ENCODE measurements at regions not wholly inside any gene's neighbourhood (a gene's known extent, or its start where the extent isn't known, plus 50 kb on each side); places are given as distances from the start of the nearest gene placed in this dataset.

DNA sequence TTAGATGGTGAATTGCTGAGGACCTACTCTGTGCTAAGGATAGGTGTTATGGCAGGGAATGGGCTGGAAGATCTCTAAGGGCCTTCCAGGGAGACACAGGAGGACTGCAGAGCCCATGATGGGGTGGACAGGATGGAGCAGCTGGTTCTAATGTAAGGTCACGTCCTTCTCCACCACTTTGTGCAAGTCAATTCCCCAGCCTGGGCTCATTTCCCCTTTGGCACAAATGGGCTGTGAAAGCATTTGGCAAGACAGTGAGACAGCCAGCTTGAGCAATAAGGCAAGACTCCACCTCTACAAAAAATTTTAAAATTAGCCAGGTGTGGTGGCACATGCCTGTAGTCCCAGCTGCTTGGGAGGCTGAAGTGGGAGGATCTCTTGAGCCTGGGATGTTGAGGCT lies 81.4 kb upstream of the THY1 start:
- Mint-ChIP-seq H3K27me3 (ENCODE audit: insufficient read depth, low read depth) (peaks cover 14% of the 10 kb centered on the region), H3K36me3 (peaks cover 1% of the 10 kb centered on the region), H3K27ac (no peak overlapping the region), H3K4me1 (peaks cover 26% of the 10 kb centered on the region), H3K9me3 (peaks cover 9% of the 10 kb centered on the region), H3K4me3 (no peak overlapping the region)
- Histone ChIP-seq H3F3A (ENCODE audit: low read depth) (peaks cover 11% of the 10 kb centered on the region), H3K4me1 (peaks cover 18% of the 10 kb centered on the region), H3K9ac (no peak overlapping the region), H3K4me2 (no peak overlapping the region), H3K27me3 (no peaks in the 10 kb centered on the region), H3K36me3 (no peaks in the 10 kb centered on the region), H3K79me2 (ENCODE audit: low read depth) (no peaks in the 10 kb centered on the region), H4K20me1 (ENCODE audit: low read depth) (peaks cover 18% of the 10 kb centered on the region), H3K4me3 (no peak overlapping the region), H3K9me3 (ENCODE audit: low read depth) (no peaks in the 10 kb centered on the region), H3K27ac (no peak overlapping the region), H2AFZ (replicated peaks) (no peak overlapping the region)
- DNase-seq (ENCODE audit: low spot score): no peak
- no peak for TF ChIP-seq CTCF (IDR thresholded peaks at IDR 0.05)
- TF ChIP-seq EZH2 (IDR thresholded peaks at IDR 0.05): no peak
- no peak for TF ChIP-seq EZH2phosphoT487 (IDR thresholded peaks at IDR 0.05)

- Histone ChIP-seq H3K27ac (no peak overlapping the region), H4K20me1 (ENCODE audit: low read depth) (peaks cover 18% of the 10 kb centered on the region), H3K4me3 (no peak overlapping the region), H3K9me3 (ENCODE audit: low read depth) (no peaks in the 10 kb centered on the region), H3K4me1 (peaks cover 18% of the 10 kb centered on the region), H3K79me2 (ENCODE audit: low read depth) (no peaks in the 10 kb centered on the region), H3K27me3 (no peaks in the 10 kb centered on the region), H3K36me3 (no peaks in the 10 kb centered on the region), H3K9ac (no peak overlapping the region), H3F3A (ENCODE audit: low read depth) (peaks cover 11% of the 10 kb centered on the region), H3K4me2 (peak overlapping the region; percentile 57), H2AFZ (replicated peaks) (no peak overlapping the region)
- Mint-ChIP-seq H3K27ac (peak overlapping the region; percentile 76), H3K27me3 (ENCODE audit: insufficient read depth, low read depth) (peaks cover 27% of the 10 kb centered on the region), H3K36me3 (peaks cover 1% of the 10 kb centered on the region), H3K4me1 (peaks cover 36% of the 10 kb centered on the region), H3K4me3 (peak overlapping the region; percentile 72), H3K9me3 (peaks cover 8% of the 10 kb centered on the region)
- DNase-seq (ENCODE audit: low spot score): peak; percentile 77
- TF ChIP-seq EZH2 (IDR thresholded peaks at IDR 0.05) (no peak), CTCF (IDR thresholded peaks at IDR 0.05) (no peak), EZH2phosphoT487 (IDR thresholded peaks at IDR 0.05) (no peak)
Measured at GRCh38 chr11:119501777-119502405, 78.9 kb upstream of the THY1 start.

GRCh38 chr11:119497717-119498116 lies 74.7 kb upstream of the THY1 start:
- Histone ChIP-seq H4K20me1 (ENCODE audit: low read depth) (peaks cover 32% of the 10 kb centered on the region), H3K27me3 (no peaks in the 10 kb centered on the region), H3K79me2 (ENCODE audit: low read depth) (no peaks in the 10 kb centered on the region), H3F3A (ENCODE audit: low read depth) (peaks cover 11% of the 10 kb centered on the region), H3K4me3 (no peak overlapping the region), H3K9ac (no peak overlapping the region), H3K36me3 (no peaks in the 10 kb centered on the region), H3K4me1 (peaks cover 15% of the 10 kb centered on the region), H2AFZ (replicated peaks) (no peak overlapping the region), H3K4me2 (no peak overlapping the region), H3K9me3 (ENCODE audit: low read depth) (no peaks in the 10 kb centered on the region), H3K27ac (no peak overlapping the region)
- Mint-ChIP-seq H3K4me3 (peak overlapping the region; percentile 59), H3K27ac (no peak overlapping the region), H3K36me3 (no peaks in the 10 kb centered on the region), H3K27me3 (ENCODE audit: insufficient read depth, low read depth) (peaks cover 26% of the 10 kb centered on the region), H3K9me3 (no peaks in the 10 kb centered on the region), H3K4me1 (peaks cover 26% of the 10 kb centered on the region)
- DNase-seq (ENCODE audit: low spot score): no peak
- no peak for TF ChIP-seq EZH2phosphoT487 (IDR thresholded peaks at IDR 0.05)
- TF ChIP-seq EZH2 (IDR thresholded peaks at IDR 0.05): no peak
- TF ChIP-seq CTCF (IDR thresholded peaks at IDR 0.05): no peak

All from neural progenitor cell (in vitro differentiated cells).